HUES64 (cell line): ENCODE measurements at regions not wholly inside any gene's neighbourhood (a gene's known extent, or its start where the extent isn't known, plus 50 kb on each side); places are given as distances from the start of the nearest gene placed in this dataset.
"Not testable (repeated sequence)": the region's sequence is repeated elsewhere in the genome, so short reads cannot be mapped to it uniquely, and the experiment has no call there.

Source experiments
- H3K27ac ChIP-seq: 2 replicates; pipeline ENCODE4 v1.7.0; 2013; ENCODE audit warnings: low read depth, low read length, inconsistent platforms
- H3K27me3 ChIP-seq: 2 replicates; pipeline ENCODE4 v1.6.1; 2013; ENCODE audit warnings: mild to moderate bottlenecking, low read length; ENCODE audit not compliant: insufficient read depth
- H3K36me3 ChIP-seq: 2 replicates; pipeline ENCODE4 v1.6.1; 2013; ENCODE audit warnings: mild to moderate bottlenecking, low read length; ENCODE audit not compliant: insufficient read depth
- H3K4me1 ChIP-seq: 2 replicates; pipeline ENCODE4 v1.6.1; 2013; ENCODE audit warnings: mild to moderate bottlenecking, low read length, moderate library complexity; ENCODE audit not compliant: insufficient read depth
- H3K4me3 ChIP-seq: 2 replicates; pipeline ENCODE4 v1.5.1; 2013; ENCODE audit warnings: mild to moderate bottlenecking, low read length, moderate library complexity
- H3K9ac ChIP-seq: 2 replicates; pipeline ENCODE4 v1.6.1; 2013; ENCODE audit warnings: mild to moderate bottlenecking, low read depth, low read length
- H3K9me3 ChIP-seq: 2 replicates; pipeline ENCODE4 v1.6.1; 2013; ENCODE audit warnings: low read depth, low read length; ENCODE audit not compliant: insufficient read depth
- WGBS: fragments of 150-250, 120-280 bp; methylation state at CpG from one replicate; pipeline ENCODE4 v1.1.7; 2013; ENCODE audit warnings: missing lambda C conversion rate; 5-methylcytosine and 5-hydroxymethylcytosine counted together

DNA sequence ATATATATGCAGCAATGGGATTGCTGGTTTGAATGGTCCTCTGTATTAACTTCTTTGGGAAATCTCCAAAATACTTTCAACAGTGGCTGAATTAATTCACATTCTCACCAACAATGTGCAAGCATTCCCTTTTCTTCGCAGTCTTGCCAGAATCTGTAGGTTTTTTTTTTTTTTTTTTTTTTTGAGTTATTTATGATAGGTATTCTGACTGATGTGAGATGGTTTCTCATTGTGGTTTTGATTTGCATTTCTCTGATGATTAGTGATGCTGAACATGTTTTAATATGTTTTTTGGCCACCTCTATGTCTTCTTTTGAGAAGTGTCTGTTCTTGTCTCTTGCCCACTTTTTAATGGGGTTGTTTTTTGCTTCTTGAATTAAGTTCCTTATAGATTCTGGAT, 2041.5 kb upstream of the PCDH20 start:
- 100% methylated on average over 1 of the region's 1 CpG for WGBS
- Histone ChIP-seq H3K27me3 (no peaks in the 10 kb centered on the region), H3K36me3 (no peaks in the 10 kb centered on the region), H3K27ac (no peak overlapping the region), H3K9me3 (no peaks in the 10 kb centered on the region), H3K9ac (no peak overlapping the region), H3K4me3 (no peak overlapping the region), H3K4me1 (no peaks in the 10 kb centered on the region)

DNA sequence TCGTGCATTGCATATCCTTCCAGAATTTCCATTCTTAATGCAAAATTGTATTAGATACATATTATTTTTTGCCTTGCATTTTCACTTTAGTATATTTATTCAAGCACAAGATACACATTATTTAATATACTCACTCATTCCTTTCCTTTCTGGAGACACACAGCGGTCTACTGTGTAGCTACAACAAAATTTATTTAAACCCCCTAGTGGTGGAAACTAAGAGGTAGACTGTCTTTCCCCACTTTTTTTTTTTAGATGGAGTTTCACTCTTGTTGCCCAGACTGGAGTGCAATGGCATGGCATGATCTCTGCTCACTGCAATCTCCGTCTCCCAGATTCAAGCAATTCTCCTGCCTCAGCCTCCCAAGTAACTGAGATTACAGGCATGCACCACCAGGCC, 2040.3 kb upstream of the PCDH20 start:
- H3K4me1 ChIP-seq: no peaks in the 10 kb centered on the region
- H3K9me3 ChIP-seq: no peaks in the 10 kb centered on the region
- H3K4me3 ChIP-seq: no peak overlapping the region
- 98% methylated on average over 3 of the region's 3 CpGs for WGBS
- no peak overlapping the region for H3K27ac ChIP-seq
- H3K9ac ChIP-seq: no peak overlapping the region
- no peaks in the 10 kb centered on the region for H3K36me3 ChIP-seq
- H3K27me3 ChIP-seq: no peaks in the 10 kb centered on the region

DNA sequence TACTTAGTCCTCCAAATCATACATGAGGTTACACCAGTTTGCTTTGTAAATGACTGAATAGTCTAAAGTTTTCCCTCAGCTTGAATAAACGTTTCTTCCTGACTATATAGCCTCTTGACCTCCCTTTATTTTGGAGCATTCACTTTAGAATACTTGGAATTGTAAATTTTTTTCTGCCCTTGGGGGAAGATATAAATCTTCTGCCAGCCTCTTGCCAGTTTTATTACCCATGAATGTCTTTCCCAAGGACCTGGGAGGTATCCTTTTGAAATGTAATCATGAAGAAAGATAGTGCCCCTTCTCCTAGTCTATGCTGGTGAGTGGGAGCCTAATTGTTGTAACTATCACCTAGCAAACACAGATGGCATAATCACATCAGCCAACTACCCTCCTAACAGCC, 2033.9 kb upstream of the PCDH20 start:
- H3K27me3 ChIP-seq: no peaks in the 10 kb centered on the region
- no peaks in the 10 kb centered on the region for H3K4me1 ChIP-seq
- no peaks in the 10 kb centered on the region for H3K9me3 ChIP-seq
- no peak overlapping the region for H3K4me3 ChIP-seq
- H3K27ac ChIP-seq: no peak overlapping the region
- H3K9ac ChIP-seq: no peak overlapping the region
- no CpG with 5 or more reads among the region's 1 CpG for WGBS
- no peaks in the 10 kb centered on the region for H3K36me3 ChIP-seq

DNA sequence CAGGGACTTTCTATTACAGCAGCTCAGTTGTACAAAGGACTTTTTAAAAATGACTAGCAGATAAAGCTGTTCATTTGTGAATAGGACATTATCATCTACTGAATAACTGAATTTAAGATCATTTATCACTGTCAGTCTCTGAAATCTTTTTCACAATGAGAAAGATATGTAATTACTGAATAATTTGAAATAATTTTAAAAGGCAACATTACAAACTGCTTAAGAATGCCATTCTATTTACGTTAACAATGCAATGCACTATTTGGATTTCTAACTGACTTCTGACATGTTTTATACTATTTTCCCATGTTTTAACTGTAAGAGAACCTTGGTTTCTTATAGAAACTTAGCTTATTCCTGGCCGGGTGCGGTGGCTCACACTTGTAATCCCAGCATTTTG, 2033.0 kb upstream of the PCDH20 start:
- no peak overlapping the region for H3K27ac ChIP-seq
- H3K9ac ChIP-seq: no peak overlapping the region
- no peaks in the 10 kb centered on the region for H3K4me1 ChIP-seq
- WGBS: 100% methylated on average over 3 of the region's 3 CpGs
- H3K27me3 ChIP-seq: no peaks in the 10 kb centered on the region
- H3K4me3 ChIP-seq: no peak overlapping the region
- H3K36me3 ChIP-seq: no peaks in the 10 kb centered on the region
- H3K9me3 ChIP-seq: no peaks in the 10 kb centered on the region

DNA sequence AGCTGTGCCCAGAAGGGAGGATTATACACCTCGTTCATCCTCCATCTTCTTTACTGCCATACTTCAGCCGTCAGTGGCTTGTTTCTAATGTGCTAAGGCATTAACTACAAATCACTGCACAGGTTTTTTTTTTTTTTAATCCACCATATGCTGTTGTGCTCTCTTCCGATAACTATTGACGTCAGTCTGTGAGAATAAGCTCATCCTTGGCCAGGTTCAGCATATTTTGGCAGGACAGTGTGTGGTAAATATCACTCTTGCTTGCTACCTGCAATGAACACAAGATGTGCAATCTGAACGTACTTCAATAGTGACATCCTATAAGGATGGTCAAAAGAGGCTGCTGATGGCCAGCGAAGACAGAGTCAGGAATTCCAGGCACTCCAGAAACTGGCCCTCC, 2030.7 kb upstream of the PCDH20 start:
- no peak overlapping the region for H3K4me3 ChIP-seq
- no peak overlapping the region for H3K9ac ChIP-seq
- H3K4me1 ChIP-seq: no peaks in the 10 kb centered on the region
- WGBS: 96% methylated on average over 6 of the region's 6 CpGs
- H3K9me3 ChIP-seq: no peaks in the 10 kb centered on the region
- no peaks in the 10 kb centered on the region for H3K36me3 ChIP-seq
- H3K27ac ChIP-seq: no peak overlapping the region
- H3K27me3 ChIP-seq: no peaks in the 10 kb centered on the region

DNA sequence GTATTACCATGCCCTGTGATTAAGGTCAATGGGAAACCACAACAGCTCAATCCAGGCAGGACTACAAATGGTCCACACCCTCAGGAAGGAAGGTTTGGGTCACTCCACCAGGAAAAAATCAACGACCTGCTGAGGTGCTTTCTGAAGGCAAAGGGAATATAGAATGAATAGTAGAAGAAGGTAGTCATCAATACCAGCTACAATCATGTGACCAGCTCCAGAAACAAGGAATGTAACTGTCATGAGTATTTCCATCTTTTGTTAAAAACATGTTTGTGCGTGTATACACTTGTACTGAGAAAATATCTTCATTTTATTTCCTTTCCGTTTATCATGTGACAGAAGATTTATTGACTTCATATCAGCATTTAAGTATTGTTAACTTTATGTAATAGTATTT, 2028.6 kb upstream of the PCDH20 start:
- 95% methylated on average over 3 of the region's 3 CpGs for WGBS
- not testable (repeated sequence) for H3K9ac ChIP-seq, H3K4me1 ChIP-seq, H3K9me3 ChIP-seq, H3K36me3 ChIP-seq, H3K27ac ChIP-seq, H3K4me3 ChIP-seq, H3K27me3 ChIP-seq

DNA sequence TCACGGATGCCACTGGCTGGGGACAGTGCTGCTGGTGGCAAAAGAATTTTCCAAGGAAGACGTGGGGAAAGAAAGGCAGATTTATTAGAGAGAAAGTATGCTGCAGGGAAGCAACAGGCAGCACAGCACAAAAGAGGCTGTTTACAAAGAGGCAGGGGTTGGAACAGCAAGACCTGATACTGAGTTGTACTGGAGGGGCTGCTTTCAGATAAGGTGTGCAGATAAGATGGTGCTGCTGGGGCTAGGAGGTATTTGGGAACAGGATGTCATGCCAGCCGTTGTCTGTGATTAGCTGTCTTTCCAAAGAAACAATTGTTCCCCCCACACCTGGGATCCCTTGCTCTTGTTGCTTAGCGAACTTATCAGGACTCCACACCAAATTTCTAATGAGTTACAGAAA, 2023.3 kb upstream of the PCDH20 start:
- H3K9ac ChIP-seq: no peak overlapping the region

DNA sequence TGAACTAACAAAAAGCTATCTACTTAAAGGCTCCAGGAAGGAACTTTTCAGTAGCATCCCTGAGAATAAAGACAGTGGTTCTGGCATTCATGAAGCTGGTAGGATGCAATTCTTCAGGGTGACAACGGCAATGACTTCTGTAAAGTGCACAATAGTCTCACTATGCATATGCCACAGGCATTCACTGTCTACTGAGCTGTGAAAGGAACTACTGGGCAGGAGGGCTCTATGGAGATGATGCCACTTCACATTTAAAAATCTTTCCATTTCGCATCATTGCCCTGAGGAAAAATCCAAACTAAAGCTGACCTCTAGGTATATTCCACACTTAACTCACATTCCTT, 2020.6 kb upstream of the PCDH20 start:
- H3K9me3 ChIP-seq: no peaks in the 10 kb centered on the region
- H3K9ac ChIP-seq: no peak overlapping the region
- H3K4me3 ChIP-seq: no peak overlapping the region
- no peaks in the 10 kb centered on the region for H3K4me1 ChIP-seq
- 82% methylated on average over 2 of the region's 2 CpGs for WGBS
- no peaks in the 10 kb centered on the region for H3K27me3 ChIP-seq
- no peak overlapping the region for H3K27ac ChIP-seq
- H3K36me3 ChIP-seq: no peaks in the 10 kb centered on the region

More for the DNA sequence above, 2023.3 kb upstream of the PCDH20 start:
- Histone ChIP-seq H3K36me3 (no peaks in the 10 kb centered on the region), H3K4me1 (no peaks in the 10 kb centered on the region), H3K4me3 (no peak overlapping the region), H3K9me3 (no peaks in the 10 kb centered on the region), H3K27me3 (no peaks in the 10 kb centered on the region), H3K27ac (no peak overlapping the region)
- 82% methylated on average over 4 of the region's 4 CpGs for WGBS

DNA sequence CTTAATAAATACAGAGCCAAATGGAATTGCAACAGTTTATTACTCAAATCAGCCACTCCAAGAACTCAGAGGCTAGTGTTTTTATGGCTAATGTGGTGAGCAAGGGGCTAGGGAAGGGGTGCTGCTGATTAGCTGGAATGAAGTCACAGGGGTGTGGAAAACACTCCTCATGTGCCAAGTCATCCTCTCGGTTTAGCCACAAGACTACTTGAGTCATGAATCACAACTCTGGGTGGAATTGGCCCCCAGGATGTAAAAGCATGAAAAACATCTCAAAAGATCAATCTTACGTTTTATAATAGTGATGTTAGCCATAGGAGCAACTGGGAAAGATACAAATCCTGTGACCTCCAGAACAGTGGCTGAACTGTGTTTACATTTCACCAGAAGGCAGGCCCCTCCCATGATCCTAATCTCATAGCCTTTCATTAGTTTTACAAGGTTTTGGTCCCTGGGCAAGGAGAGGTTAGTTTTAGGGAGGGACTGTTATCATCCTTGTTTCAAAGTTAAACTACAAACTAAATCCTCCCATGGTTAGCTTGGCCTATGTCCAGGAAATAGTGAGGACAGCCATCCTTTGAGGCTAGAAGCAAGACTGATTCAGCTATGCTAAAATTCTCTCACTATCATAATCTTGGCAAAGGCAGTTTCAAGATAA, 2020.1 kb upstream of the PCDH20 start:
- Histone ChIP-seq H3K4me3 (no peak overlapping the region), H3K9me3 (no peaks in the 10 kb centered on the region), H3K4me1 (no peaks in the 10 kb centered on the region), H3K36me3 (no peaks in the 10 kb centered on the region), H3K9ac (no peak overlapping the region), H3K27ac (no peak overlapping the region), H3K27me3 (no peaks in the 10 kb centered on the region)
- WGBS: 95% methylated on average over 2 of the region's 2 CpGs

DNA sequence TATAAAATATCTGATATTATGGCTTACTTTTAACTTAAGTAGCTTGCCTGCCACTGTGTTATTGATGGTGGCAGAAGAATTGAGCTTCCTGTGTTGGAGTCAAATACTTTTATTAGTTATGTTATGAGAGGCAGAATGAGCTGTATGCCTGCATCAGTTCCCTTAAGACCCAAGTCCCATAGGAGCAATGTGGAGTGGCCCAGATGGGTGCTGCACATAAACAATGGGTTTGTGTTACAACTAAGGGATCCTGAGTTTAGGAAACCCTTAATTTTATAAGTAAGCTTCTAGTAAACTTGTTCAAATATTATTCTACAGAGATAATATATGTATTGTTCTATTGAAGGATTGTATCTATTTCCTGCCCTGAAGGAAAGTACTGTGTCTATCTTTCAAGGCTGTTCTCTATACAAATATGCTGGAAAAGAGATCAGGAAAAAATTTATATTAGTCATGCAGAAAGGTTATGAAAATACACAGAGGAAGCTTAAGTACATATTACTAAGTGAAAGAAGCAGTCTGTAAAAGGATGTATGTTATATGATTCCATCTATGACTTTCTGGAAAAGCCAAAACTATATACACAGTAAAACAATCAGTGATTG, 2018.0 kb upstream of the PCDH20 start:
- H3K9ac ChIP-seq: no peak overlapping the region
- H3K4me1 ChIP-seq: no peaks in the 10 kb centered on the region
- no peaks in the 10 kb centered on the region for H3K9me3 ChIP-seq
- H3K4me3 ChIP-seq: no peak overlapping the region
- H3K36me3 ChIP-seq: no peaks in the 10 kb centered on the region
- H3K27ac ChIP-seq: no peak overlapping the region
- no peaks in the 10 kb centered on the region for H3K27me3 ChIP-seq

DNA sequence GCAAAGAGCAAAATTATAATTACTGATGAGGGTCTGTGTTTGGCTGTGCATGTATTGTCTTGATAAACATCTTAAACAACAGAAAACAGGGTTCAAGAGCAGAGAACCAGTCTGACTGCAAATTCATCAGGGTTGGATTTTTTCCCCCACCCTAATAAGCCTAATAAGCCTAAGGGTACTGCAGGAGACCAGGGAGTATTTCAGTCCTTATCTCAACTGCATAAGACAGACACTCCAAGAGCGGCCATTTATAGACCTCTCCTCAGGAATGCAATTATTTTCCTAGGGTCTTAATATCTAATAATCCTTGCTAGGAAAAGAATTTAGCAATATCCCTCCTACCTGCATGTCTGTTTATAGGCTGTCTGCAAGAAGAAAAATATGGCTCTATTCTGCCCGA, 2011.5 kb upstream of the PCDH20 start:
- 98% methylated on average over 2 of the region's 2 CpGs for WGBS
- Histone ChIP-seq H3K4me3 (no peak overlapping the region), H3K9me3 (no peaks in the 10 kb centered on the region)

DNA sequence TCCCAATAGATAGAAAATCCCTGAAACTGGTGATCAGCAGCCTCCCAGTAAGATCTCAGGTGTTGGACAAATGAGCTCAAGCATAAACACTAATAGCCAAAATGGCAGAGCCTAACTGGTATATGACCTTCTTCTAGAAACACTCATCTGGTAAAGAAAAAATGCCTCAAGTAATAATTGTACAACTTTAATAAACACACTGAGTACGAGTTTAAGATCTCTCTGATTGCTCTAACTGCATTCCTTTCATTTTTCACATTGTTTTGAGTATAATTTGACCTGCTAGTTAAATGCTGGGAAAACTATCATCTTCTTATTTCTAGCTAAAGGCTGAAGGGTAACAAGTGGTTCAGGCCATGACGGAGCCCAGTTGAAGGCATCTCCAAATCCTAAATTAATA, 2009.5 kb upstream of the PCDH20 start:
- H3K4me3 ChIP-seq: no peak overlapping the region
- 95% methylated on average over 2 of the region's 2 CpGs for WGBS
- H3K9me3 ChIP-seq: peaks cover 2% of the 10 kb centered on the region; the same call in 1 of the 2 replicates
- H3K36me3 ChIP-seq: no peaks in the 10 kb centered on the region
- H3K4me1 ChIP-seq: no peaks in the 10 kb centered on the region
- no peak overlapping the region for H3K27ac ChIP-seq
- H3K9ac ChIP-seq: no peak overlapping the region
- H3K27me3 ChIP-seq: no peaks in the 10 kb centered on the region

More for the DNA sequence above, 2011.5 kb upstream of the PCDH20 start:
- no peak overlapping the region for H3K9ac ChIP-seq
- H3K27ac ChIP-seq: no peak overlapping the region
- H3K4me1 ChIP-seq: no peaks in the 10 kb centered on the region
- no peaks in the 10 kb centered on the region for H3K36me3 ChIP-seq
- H3K27me3 ChIP-seq: no peaks in the 10 kb centered on the region
